H1 (cell line): ENCODE measurements at regions not wholly inside any gene's neighbourhood (a gene's known extent, or its start where the extent isn't known, plus 50 kb on each side); places are given as distances from the start of the nearest gene placed in this dataset.

ENCODE experiments used
- CTCF ChIA-PET: fragments of 300-600 bp; sonication (Branson Sonifier 250); formaldehyde crosslinking; loops from one replicate; lab custom pipeline; 2021; ENCODE audit not compliant: partially characterized antibody; lab: Charles Lee
- POLR2A ChIA-PET: fragments of 300-600 bp; sonication (Branson Sonifier 250); formaldehyde crosslinking; loops from one replicate; lab custom pipeline; 2021; ENCODE audit warnings: inconsistent platforms; ENCODE audit not compliant: partially characterized antibody; lab: Charles Lee
- DNase-seq, 2 experiments: peaks; one replicate each; pipeline versions ENCODE4 v3.0.0 to v3.0.0-alpha.2; 2010 to 2022; ENCODE audit warnings: low spot score in 2 of 2, low read depth in 1 of 2, mixed read lengths in 1 of 2
- FAIRE-seq: peaks from 2 replicates; lab custom pipeline; 2011; peaks lifted over from hg19 to GRCh38; lab: Jason Lieb, UNC
- H2AFZ ChIP-seq: 2 replicates; pipeline ENCODE4 v1.8.1; 2012; ENCODE audit warnings: low read length, inconsistent platforms
- H2AK5ac ChIP-seq: 2 replicates; pipeline ENCODE4 v1.6.1; 2013; ENCODE audit warnings: low read depth, low read length
- H2BK120ac ChIP-seq: replicated peaks from 2 replicates; pipeline ENCODE3; 2013; ENCODE audit warnings: low read depth, low read length, inconsistent platforms
- H2BK12ac ChIP-seq: 2 replicates; pipeline ENCODE4 v1.6.1; 2013; ENCODE audit warnings: low read depth, low read length
- H2BK15ac ChIP-seq: 2 replicates; pipeline ENCODE4 v1.6.1; 2013; ENCODE audit warnings: low read length
- H2BK20ac ChIP-seq: 2 replicates; pipeline ENCODE4 v1.6.1; 2013; ENCODE audit warnings: low read length
- H2BK5ac ChIP-seq: 2 replicates; pipeline ENCODE4 v1.6.1; 2013; ENCODE audit warnings: low read depth, low read length
- H3K14ac ChIP-seq: 2 replicates; pipeline ENCODE4 v1.6.1; 2013; ENCODE audit warnings: inconsistent platforms; ENCODE audit not compliant: insufficient read length
- H3K18ac ChIP-seq: 2 replicates; pipeline ENCODE4 v1.6.1; 2013; ENCODE audit warnings: low read length; ENCODE audit errors: extremely low read depth
- H3K23ac ChIP-seq: 2 replicates; pipeline ENCODE4 v1.6.1; 2013; ENCODE audit warnings: inconsistent platforms; ENCODE audit not compliant: insufficient read length
- H3K23me2 ChIP-seq: 2 replicates; pipeline ENCODE4 v1.6.1; 2013; ENCODE audit warnings: low read depth, low read length
- H3K27ac ChIP-seq: 2 replicates; pipeline ENCODE4 v1.6.1; 2011; ENCODE audit warnings: low read depth, low read length, inconsistent platforms
- H3K27me3 ChIP-seq, 4 experiments: replicated peaks in 1 of 4; 1 replicate in 1 of 4; 2 replicates in 3 of 4; pipeline versions ENCODE4 v1.6.1 to v1.8.1; 2011 to 2013; ENCODE audit warnings: low read length in 3 of 4, mild to moderate bottlenecking in 3 of 4, inconsistent platforms in 2 of 4, mixed read lengths in 2 of 4, moderate library complexity in 1 of 4; ENCODE audit not compliant: control insufficient read depth in 3 of 4, insufficient read depth in 3 of 4; ENCODE audit errors: extremely low read depth in 1 of 4
- H3K36me3 ChIP-seq, 4 experiments: 2 replicates each; pipeline versions ENCODE4 v1.6.1 to v1.8.1; 2011 to 2013; ENCODE audit warnings: mild to moderate bottlenecking in 4 of 4, low read length in 3 of 4, moderate library complexity in 2 of 4, control low read depth in 1 of 4, inconsistent platforms in 1 of 4; ENCODE audit not compliant: insufficient read depth in 4 of 4, control insufficient read depth in 2 of 4
- H3K4ac ChIP-seq: replicated peaks from 2 replicates; pipeline ENCODE3; 2013; ENCODE audit warnings: low read length, low read depth, mixed read lengths, inconsistent platforms; ENCODE audit not compliant: insufficient read length
- H3K4me1 ChIP-seq, 4 experiments: replicated peaks in 1 of 4; 1 replicate in 1 of 4; 2 replicates in 3 of 4; pipeline versions ENCODE4 v1.6.1 to v1.8.1; 2011 to 2013; ENCODE audit warnings: low read length in 3 of 4, inconsistent platforms in 2 of 4, mixed read lengths in 1 of 4; ENCODE audit not compliant: insufficient read depth in 4 of 4, control insufficient read depth in 3 of 4
- H3K4me2 ChIP-seq, 2 experiments: 2 replicates each; pipeline versions ENCODE4 v1.6.1 to v1.8.1; 2011 to 2013; ENCODE audit warnings: low read depth in 2 of 2, low read length in 2 of 2, control low read depth in 1 of 2, inconsistent platforms in 1 of 2, mild to moderate bottlenecking in 1 of 2; ENCODE audit not compliant: insufficient read depth in 1 of 2
- H3K4me3 ChIP-seq, 4 experiments: fragments of 200-600, 300-600 bp in 1 of 4; sonication (generic), shearing (Covaris generic), sonication (Bioruptor Twin) in 1 of 4; 2 replicates each; pipeline versions ENCODE4 v1.5.1 to v1.8.1; 2011 to 2016; ENCODE audit warnings: low read length in 4 of 4, low read depth in 3 of 4, control low read depth in 2 of 4, inconsistent platforms in 2 of 4, mild to moderate bottlenecking in 2 of 4, mixed read lengths in 1 of 4, moderate library complexity in 1 of 4; ENCODE audit not compliant: insufficient read depth in 2 of 4; ENCODE audit errors: extremely low read depth in 1 of 4
- H3K56ac ChIP-seq: replicated peaks from 2 replicates; pipeline ENCODE3; 2013; ENCODE audit warnings: low read depth, mild to moderate bottlenecking, mixed read lengths, low read length, inconsistent platforms; ENCODE audit not compliant: insufficient read length
- H3K79me1 ChIP-seq: 2 replicates; pipeline ENCODE4 v1.6.1; 2013; ENCODE audit warnings: low read depth, low read length, control low read depth
- H3K79me2 ChIP-seq, 2 experiments: 2 replicates each; pipeline versions ENCODE4 v1.6.1 to v1.8.1; 2012 to 2013; ENCODE audit warnings: low read length in 2 of 2, mild to moderate bottlenecking in 2 of 2, inconsistent platforms in 1 of 2; ENCODE audit not compliant: insufficient read depth in 2 of 2, control insufficient read depth in 1 of 2
- H3K9ac ChIP-seq, 4 experiments: replicated peaks in 1 of 4; 1 replicate in 1 of 4; 2 replicates in 3 of 4; pipeline versions ENCODE4 v1.6.1 to v1.8.1; 2011 to 2013; ENCODE audit warnings: low read depth in 3 of 4, low read length in 3 of 4, control low read depth in 2 of 4, mild to moderate bottlenecking in 2 of 4, moderate library complexity in 2 of 4, inconsistent platforms in 1 of 4; ENCODE audit errors: extremely low read depth in 1 of 4
- H3K9me3 ChIP-seq, 2 experiments: 2 replicates each; pipeline versions ENCODE4 v1.6.1 to v1.8.1; 2012 to 2013; ENCODE audit warnings: mild to moderate bottlenecking in 2 of 2, moderate library complexity in 2 of 2, control low read depth in 1 of 2, inconsistent platforms in 1 of 2, low read depth in 1 of 2, low read length in 1 of 2, mixed read lengths in 1 of 2; ENCODE audit not compliant: insufficient read depth in 2 of 2
- H4K20me1 ChIP-seq, 2 experiments: replicated peaks in 1 of 2; 2 replicates each; pipeline versions ENCODE3 to v1.8.1; 2011 to 2013; ENCODE audit warnings: inconsistent platforms in 2 of 2, low read length in 2 of 2, mild to moderate bottlenecking in 1 of 2; ENCODE audit not compliant: insufficient read depth in 2 of 2, control insufficient read depth in 1 of 2
- H4K5ac ChIP-seq: 2 replicates; pipeline ENCODE4 v1.6.1; 2013; ENCODE audit warnings: low read length, low read depth, mixed read lengths, inconsistent platforms; ENCODE audit not compliant: insufficient read length
- H4K8ac ChIP-seq: 2 replicates; pipeline ENCODE4 v1.8.0; 2013; ENCODE audit warnings: mild to moderate bottlenecking, moderate library complexity, low read length, inconsistent platforms; ENCODE audit not compliant: insufficient read depth; ENCODE audit errors: extremely low read depth
- H4K91ac ChIP-seq: replicated peaks from 2 replicates; pipeline ENCODE3; 2013; ENCODE audit warnings: low read length, mixed read lengths, inconsistent platforms; ENCODE audit not compliant: insufficient read length
- FOSL1 ChIP-seq: IDR thresholded peaks from 2 replicates; pipeline ENCODE4 v1.6.1; 2011; ENCODE audit warnings: mild to moderate bottlenecking, low read depth, low read length, moderate library complexity; ENCODE audit not compliant: insufficient read depth
- GTF2F1 ChIP-seq: IDR thresholded peaks from 2 replicates; pipeline ENCODE4 v1.6.1; 2012; ENCODE audit warnings: low read depth, low read length, improper control_type of control experiment, borderline replicate concordance
- USF2 ChIP-seq: IDR thresholded peaks from 2 replicates; pipeline ENCODE4 v1.6.1; 2011; ENCODE audit warnings: low read length, improper control_type of control experiment
- WGBS, 2 experiments: shearing (Covaris generic) in 1 of 2; methylation state at CpG; one replicate each; pipeline versions ENCODE4 v1.1.6 to v1.1.7; 2013 to 2015; ENCODE audit warnings: low lambda C conversion rate in 2 of 2, mixed read lengths in 2 of 2, inconsistent platforms in 1 of 2, low coverage in 1 of 2, missing lambda C conversion rate in 1 of 2; ENCODE audit not compliant: insufficient replicate concordance in 2 of 2, insufficient coverage in 1 of 2, insufficient read length in 1 of 2; ENCODE audit errors: extremely low coverage in 1 of 2, missing lambda C conversion rate in 1 of 2; 5-methylcytosine and 5-hydroxymethylcytosine counted together

GRCh38 chr12:98149691-98150210 is 365.6 kb upstream of the TMPO start:
- H2BK15ac ChIP-seq, result no peak overlapping the region

More at GRCh38 chr12:98149691-98150210, 365.6 kb upstream of the TMPO start:
- Histone ChIP-seq H4K91ac (no peak overlapping the region), H3K36me3 (no peaks in the 10 kb centered on the region), H4K8ac (no peak overlapping the region), H2BK12ac (no peak overlapping the region), H3K79me2 (no peaks in the 10 kb centered on the region), H3K27ac (no peak overlapping the region), H3K18ac (no peak overlapping the region), H3K56ac (no peak overlapping the region), H3K9me3 (no peaks in the 10 kb centered on the region), H3K14ac (no peak overlapping the region), H2BK5ac (no peak overlapping the region), H4K5ac (no peak overlapping the region), H3K79me1 (no peaks in the 10 kb centered on the region), H3K9ac (no peak overlapping the region), H3K4ac (no peak overlapping the region), H3K4me3 (no peak overlapping the region), H2BK120ac (no peak overlapping the region), H2AK5ac (no peak overlapping the region), H3K27me3 (no peaks in the 10 kb centered on the region), H4K20me1 (no peaks in the 10 kb centered on the region), H3K4me1 (peaks cover 0 to 4% (median 0%) of the 10 kb centered on the region in 4 experiments; a peak in 1 of 7 replicates), H3K23ac (no peak overlapping the region), H3K23me2 (no peaks in the 10 kb centered on the region; the same call in 1 of the 2 replicates), H2AFZ (no peak overlapping the region), H2BK20ac (no peak overlapping the region), H3K4me2 (no peak overlapping the region)
- WGBS, 2 experiments, result 85% methylated on average over 4 of the region's 4 CpGs; no CpG with 5 or more reads in 1 of the 2 experiments
- POLR2A ChIA-PET, result interaction anchor here (0.6 kb wide), 1 partner anchor 1059 kb away, joined by 3 read pairs; no protein-coding TSS in a partner anchor
- CTCF ChIA-PET, result interaction anchor here (0.7 to 2.0 kb wide), 2 partner anchors 13 to 1159 kb away, joined by 3 to 5 read pairs; no protein-coding TSS in a partner anchor
- no peak for DNase-seq
- no peak for FAIRE-seq
- TF ChIP-seq GTF2F1 (no peak), FOSL1 (no peak), USF2 (no peak)
